ENCODE measurements at regions not wholly inside any gene's neighbourhood (a gene's known extent, or its start where the extent isn't known, plus 50 kb on each side); places are given as distances from the start of the nearest gene placed in this dataset.

- Histone ChIP-seq H2BK20ac (ENCODE audit: low read depth, low read length) (no peak overlapping the region), H3K79me1 (ENCODE audit: low read depth in 1 of 2, low read length in 2 of 2) (no peaks in the 10 kb centered on the region), H3K9me3 (ENCODE audit: control insufficient read depth, insufficient read depth, low read length) (no peaks in the 10 kb centered on the region), H3K9me1 (ENCODE audit: insufficient read depth, low read length) (no peaks in the 10 kb centered on the region), H3K14ac (replicated peaks; ENCODE audit: low read depth, low read length) (no peak overlapping the region), H2AK9ac (replicated peaks; ENCODE audit: low read depth, low read length, poor library complexity) (no peak overlapping the region), H3K56ac (ENCODE audit: extremely low read depth, insufficient read depth, low read length) (no peak overlapping the region), H4K8ac (ENCODE audit: low read depth in 2 of 2, low read length in 2 of 2) (no peak overlapping the region), H3K23ac (ENCODE audit: low read depth, low read length) (no peak overlapping the region), H2AK5ac (ENCODE audit: low read depth, low read length) (no peak overlapping the region), H3K4me1 (ENCODE audit: control insufficient read depth, insufficient read depth, low read length) (no peaks in the 10 kb centered on the region), H4K91ac (ENCODE audit: insufficient read depth, low read depth, low read length) (no peak overlapping the region), H2AFZ (replicated peaks; ENCODE audit: low read length, poor library complexity) (no peak overlapping the region), H3K27ac (ENCODE audit: insufficient read depth, low read length) (no peak overlapping the region), H3K4ac (ENCODE audit: low read depth, low read length) (no peak overlapping the region), H4K5ac (ENCODE audit: low read depth, low read length) (no peak overlapping the region), H3K4me3 (ENCODE audit: insufficient read depth, low read depth, low read length) (no peak overlapping the region), H2BK5ac (ENCODE audit: low read depth, low read length, poor library complexity, severe bottlenecking) (no peak overlapping the region), H3K18ac (ENCODE audit: low read depth, low read length) (no peak overlapping the region), H2BK120ac (ENCODE audit: low read depth, low read length) (no peak overlapping the region), H3K27me3 (ENCODE audit: control insufficient read depth, insufficient read depth, low read length) (no peaks in the 10 kb centered on the region), H3K9ac (ENCODE audit: low read depth, low read length) (no peak overlapping the region), H4K20me1 (ENCODE audit: insufficient read depth, low read length) (no peaks in the 10 kb centered on the region), H3K4me2 (ENCODE audit: low read depth, low read length) (no peak overlapping the region), H3K36me3 (ENCODE audit: control insufficient read depth, insufficient read depth, low read length) (no peaks in the 10 kb centered on the region), H2BK15ac (ENCODE audit: low read depth, low read length) (no peak overlapping the region)
- no CpG with 5 or more reads among the region's 1 CpG for WGBS, 2 experiments (ENCODE audit: extremely low coverage in 2 of 2, insufficient read length in 1 of 2)
- ChIA-PET CTCF (interaction anchor here (0.5 kb wide), 1 partner anchor 12 kb away, joined by 3 read pairs; no protein-coding TSS in a partner anchor), POLR2A (ENCODE audit: unreplicated experiment) (no interaction called here)
- dilution Hi-C loops (cut with HindIII; ENCODE audit: low sequenced_read_pairs, unreplicated experiment), result no loop called here
- in situ Hi-C loops (cut with MboI; ENCODE audit: low sequenced_read_pairs), result no loop called here
- BruUV-seq (replicated peaks), result no TSS peak
- DNase-seq, result no peak
- intact Hi-C loops (cut with micrococcal nuclease), result no loop called here
- no peak for ATAC-seq (ENCODE audit: low read depth)
- TF ChIP-seq CHD1 (IDR thresholded peaks at IDR 0.05; ENCODE audit: low read depth, low read length), result no peak
- no peak for TF ChIP-seq MAFK (IDR thresholded peaks at IDR 0.05; ENCODE audit: low read depth, low read length)
These were observed 1590.2 kb downstream of the EFNA5 start for GRCh38 chr5:106080535-106080934.

Measured in IMR-90 (cell line).